Panc1 (cell line): ENCODE measurements at regions not wholly inside any gene's neighbourhood (a gene's known extent, or its start where the extent isn't known, plus 50 kb on each side); places are given as distances from the start of the nearest gene placed in this dataset.

Source experiments
- ATAC-seq: fragments of 200-7000 bp; cut with Tn5 transposase; 2 replicates; pipeline ENCODE4 v1.9.1; 2020; ENCODE audit warnings: mild to moderate bottlenecking, moderate library complexity
- BruUV-seq: library from RNA; stranded (reverse); fragments of 400-500 nt; replicated peaks from 2 replicates; lab custom pipeline; 2021; lab: Mats Ljungman, UMichigan
- CTCF ChIA-PET: fragments of 300-600 bp; sonication (Branson Sonifier 250); formaldehyde crosslinking; loops from one replicate; lab custom pipeline; 2022; ENCODE audit warnings: antibody characterized with exemption; lab: Charles Lee
- POLR2A ChIA-PET: fragments of 300-600 bp; sonication (Branson Sonifier 250); formaldehyde crosslinking; loops from one replicate; lab custom pipeline; 2022; ENCODE audit warnings: antibody characterized with exemption; lab: Charles Lee
- DNase-seq: peaks from one replicate; pipeline ENCODE4 v3.0.0-alpha.2; 2010; ENCODE audit warnings: low read depth, low spot score
- H3K27ac ChIP-seq: 2 replicates; pipeline ENCODE4 v1.5.1; 2011; ENCODE audit warnings: mild to moderate bottlenecking, low read length, inconsistent platforms
- H3K27me3 ChIP-seq: fragments of 200-500 bp; sonication (Bioruptor generic); 2 replicates; pipeline ENCODE4 v1.6.0; 2014; ENCODE audit warnings: low read length, inconsistent platforms; ENCODE audit not compliant: control insufficient read depth, insufficient read depth
- H3K36me3 ChIP-seq: fragments of 200-500 bp; sonication (Bioruptor generic); 2 replicates; pipeline ENCODE4 v1.5.1; 2014; ENCODE audit warnings: inconsistent platforms, mild to moderate bottlenecking, low read length, moderate library complexity; ENCODE audit not compliant: control insufficient read depth, insufficient read depth
- H3K4me1 ChIP-seq: 2 replicates; pipeline ENCODE4 v1.5.1; 2011; ENCODE audit warnings: inconsistent platforms, mild to moderate bottlenecking, low read length, moderate library complexity; ENCODE audit not compliant: control insufficient read depth, insufficient read depth
- H3K4me3 ChIP-seq, 2 experiments: 2 replicates each; pipeline ENCODE4 v1.5.1; 2011 to 2012; ENCODE audit warnings: low read depth in 2 of 2, low read length in 2 of 2, mild to moderate bottlenecking in 2 of 2, inconsistent platforms in 1 of 2, moderate library complexity in 1 of 2
- H3K9me3 ChIP-seq: fragments of 200-500 bp; sonication (Bioruptor generic); 2 replicates; pipeline ENCODE4 v1.5.1; 2014; ENCODE audit warnings: low read depth, mild to moderate bottlenecking, inconsistent platforms, low read length, moderate library complexity; ENCODE audit not compliant: control insufficient read depth, insufficient read depth
- CTCF ChIP-seq: fragments of 450-650 bp; IDR thresholded peaks from 2 replicates; pipeline ENCODE4 v1.5.1; 2017; ENCODE audit warnings: mild to moderate bottlenecking
- POLR2AphosphoS5 ChIP-seq: IDR thresholded peaks from 2 replicates; pipeline ENCODE4 v1.6.1; 2012; ENCODE audit warnings: mild to moderate bottlenecking, low read depth, low read length, moderate library complexity
- REST ChIP-seq, 2 experiments: IDR thresholded peaks; 2 replicates each; pipeline ENCODE4 v1.6.1; 2011 to 2012; ENCODE audit warnings: low read depth in 2 of 2, control low read depth in 1 of 2, low read length in 1 of 2, mild to moderate bottlenecking in 1 of 2, moderate library complexity in 1 of 2; ENCODE audit not compliant: insufficient read depth in 1 of 2
- SIN3A ChIP-seq: IDR thresholded peaks from 2 replicates; pipeline ENCODE4 v1.6.1; 2012; ENCODE audit warnings: low read depth, mild to moderate bottlenecking, low read length, moderate library complexity, borderline replicate concordance; ENCODE audit not compliant: insufficient read depth
- TCF7L2 ChIP-seq: IDR thresholded peaks from 2 replicates; pipeline ENCODE4 v1.6.1; 2011; ENCODE audit warnings: mild to moderate bottlenecking, low read depth, low read length, inconsistent platforms
- in situ Hi-C: cut with HindIII; loops from 2 replicates; pipeline ENCODE4 v1.10.0; 2016; ENCODE audit warnings: low sequenced_read_pairs, low pct_unique_long_range_greater_than_20kb
- intact Hi-C: fragments of 100-400 bp; cut with micrococcal nuclease; formaldehyde crosslinking; loops from one replicate; pipeline ENCODE4 v1.10.0; 2022; ENCODE audit not compliant: unreplicated experiment

DNA sequence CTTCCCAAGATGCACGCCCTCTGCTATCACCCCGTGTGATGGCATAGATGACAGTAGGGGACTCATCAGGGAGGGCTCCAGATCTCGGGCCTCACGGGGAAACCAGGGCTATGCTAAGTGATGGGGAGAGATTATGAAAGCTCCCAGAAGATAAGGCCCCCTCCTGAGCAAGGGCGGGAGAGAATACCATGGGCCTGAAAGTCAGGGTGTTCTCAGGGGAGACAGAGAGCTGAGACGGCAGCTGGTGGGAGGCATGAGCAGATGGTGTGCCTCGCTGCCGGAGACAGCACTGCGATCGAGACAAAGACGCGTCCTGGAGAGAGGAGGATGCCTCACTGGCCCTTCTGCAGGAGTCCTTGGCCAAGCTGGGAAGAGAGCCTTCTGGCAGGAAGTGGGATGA is 106.5 kb upstream of the ADPGK start:
- no peak overlapping the region for H3K4me3 ChIP-seq
- no TSS peak for BruUV-seq
- ChIA-PET POLR2A (no interaction called here), CTCF (no interaction called here)
- ATAC-seq = no peak
- H3K27me3 ChIP-seq = 0 out of 2 replicates have a peak, but pooled peaks cover 2% of the 10 kb centered on the region
- no peak for DNase-seq
- peaks cover 3% of the 10 kb centered on the region; the same call in 1 of the 2 replicates for H3K9me3 ChIP-seq
- TF ChIP-seq CTCF = no peak
- TF ChIP-seq REST (IDR thresholded peaks at IDR 0.05; ENCODE audit: insufficient read depth in 1 of 2, low read depth in 2 of 2, low read length in 1 of 2) = no peak
- no peak for TF ChIP-seq SIN3A
- TF ChIP-seq TCF7L2 = no peak
- TF ChIP-seq POLR2AphosphoS5 = no peak
- H3K36me3 ChIP-seq = no peaks in the 10 kb centered on the region
- intact Hi-C loops = no loop called here
- H3K27ac ChIP-seq = no peak overlapping the region
- in situ Hi-C loops = no loop called here
- no peaks in the 10 kb centered on the region for H3K4me1 ChIP-seq

DNA sequence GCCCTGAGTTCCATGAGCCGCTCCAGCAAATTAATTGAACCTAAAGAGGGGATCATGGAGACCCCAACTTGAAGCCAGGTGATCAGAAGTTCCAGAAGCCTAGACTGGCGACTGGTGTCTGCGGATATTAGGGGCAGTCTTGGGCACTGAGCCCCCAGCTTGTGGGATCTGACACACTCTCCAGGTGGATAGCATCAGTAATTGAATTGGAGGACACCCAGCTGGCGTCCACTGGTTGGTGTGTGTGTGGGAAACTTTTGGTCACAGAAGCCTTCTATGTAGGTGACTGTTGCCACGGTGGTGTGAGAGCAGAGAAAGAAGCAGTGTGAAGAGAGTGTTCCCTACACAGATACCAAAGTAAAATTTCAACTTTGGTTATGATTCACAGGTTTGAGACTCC is 106.0 kb upstream of the ADPGK start:
- in situ Hi-C loops (no loop called here), intact Hi-C loops (no loop called here)
- H3K4me3 ChIP-seq = no peak overlapping the region
- CTCF ChIA-PET = no interaction called here
- no peak overlapping the region for H3K27ac ChIP-seq
- H3K9me3 ChIP-seq = peaks cover 3% of the 10 kb centered on the region; the same call in 1 of the 2 replicates
- no TSS peak for BruUV-seq
- TF ChIP-seq TCF7L2 = no peak
- TF ChIP-seq POLR2AphosphoS5 = no peak
- no peak for TF ChIP-seq SIN3A
- TF ChIP-seq CTCF = no peak
- TF ChIP-seq REST (IDR thresholded peaks at IDR 0.05; ENCODE audit: insufficient read depth in 1 of 2, low read depth in 2 of 2, low read length in 1 of 2) = no peak
- POLR2A ChIA-PET = no interaction called here
- ATAC-seq (no peak), DNase-seq (no peak)
- H3K36me3 ChIP-seq = no peaks in the 10 kb centered on the region
- H3K4me1 ChIP-seq = no peaks in the 10 kb centered on the region
- 0 out of 2 replicates have a peak, but pooled peaks cover 2% of the 10 kb centered on the region for H3K27me3 ChIP-seq
